Spleen (tissue), 7 donors: ENCODE measurements at regions not wholly inside any gene's neighbourhood (a gene's known extent, or its start where the extent isn't known, plus 50 kb on each side); places are given as distances from the start of the nearest gene placed in this dataset.

Source experiments
- POLR2A ChIP-seq, 3 donors: fragments of 450-650 bp; IDR thresholded peaks; one replicate each; pipeline ENCODE4 v1.5.1; 2017; ENCODE audit warnings: antibody characterized with exemption in 3 of 3, mild to moderate bottlenecking in 1 of 3
- POLR2AphosphoS5 ChIP-seq, 3 donors: sonication (generic); formaldehyde crosslinking; IDR thresholded peaks; one replicate each; pipeline ENCODE4 v1.5.1; 2017; ENCODE audit warnings: antibody characterized with exemption in 3 of 3
- TF ChIP-seq, protein P1 (sequence below), 11 experiments: fragments of 200-600 bp in 7 of 11; fragments of 450-650 bp in 4 of 11; sonication (generic) in 4 of 11; IDR thresholded peaks in 8 of 11; conservative IDR thresholded peaks in 3 of 11; 1 replicate in 7 of 11; 2 replicates in 4 of 11; pipeline versions ENCODE4 v1.4.0 to v1.8.0; 2016 to 2021; ENCODE audit warnings: antibody characterized with exemption in 11 of 11, inconsistent platforms in 4 of 11, mild to moderate bottlenecking in 1 of 11
- donor health status: DM: no; HTN: no; CAD: no; lungs with moderate emphysema.
- donor health status: DM: no; HTN: no; CAD: no.
- donor health status: DM: no; HTN: no; CAD: no.

GRCh38 chr2:203623661-203624060, 82.8 kb upstream of the CD28 start:
- TF ChIP-seq, protein P1, sequence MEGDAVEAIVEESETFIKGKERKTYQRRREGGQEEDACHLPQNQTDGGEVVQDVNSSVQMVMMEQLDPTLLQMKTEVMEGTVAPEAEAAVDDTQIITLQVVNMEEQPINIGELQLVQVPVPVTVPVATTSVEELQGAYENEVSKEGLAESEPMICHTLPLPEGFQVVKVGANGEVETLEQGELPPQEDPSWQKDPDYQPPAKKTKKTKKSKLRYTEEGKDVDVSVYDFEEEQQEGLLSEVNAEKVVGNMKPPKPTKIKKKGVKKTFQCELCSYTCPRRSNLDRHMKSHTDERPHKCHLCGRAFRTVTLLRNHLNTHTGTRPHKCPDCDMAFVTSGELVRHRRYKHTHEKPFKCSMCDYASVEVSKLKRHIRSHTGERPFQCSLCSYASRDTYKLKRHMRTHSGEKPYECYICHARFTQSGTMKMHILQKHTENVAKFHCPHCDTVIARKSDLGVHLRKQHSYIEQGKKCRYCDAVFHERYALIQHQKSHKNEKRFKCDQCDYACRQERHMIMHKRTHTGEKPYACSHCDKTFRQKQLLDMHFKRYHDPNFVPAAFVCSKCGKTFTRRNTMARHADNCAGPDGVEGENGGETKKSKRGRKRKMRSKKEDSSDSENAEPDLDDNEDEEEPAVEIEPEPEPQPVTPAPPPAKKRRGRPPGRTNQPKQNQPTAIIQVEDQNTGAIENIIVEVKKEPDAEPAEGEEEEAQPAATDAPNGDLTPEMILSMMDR (IDR thresholded peaks at IDR 0.05 in 8 of 11, conservative IDR thresholded peaks at IDR 0.05 in 3 of 11): no peak
- no peak for TF ChIP-seq POLR2AphosphoS5 (IDR thresholded peaks at IDR 0.05)
- TF ChIP-seq POLR2A (IDR thresholded peaks at IDR 0.05): no peak
